Tibial artery (tissue), 4 donors: ENCODE measurements at regions not wholly inside any gene's neighbourhood (a gene's known extent, or its start where the extent isn't known, plus 50 kb on each side); places are given as distances from the start of the nearest gene placed in this dataset.

Experiments used
- DNase-seq, 2 donors: peaks; one replicate each; pipeline ENCODE4 v3.0.0-alpha.2; 2019
- H3K27ac ChIP-seq, 2 donors: fragments of 200-600 bp; sonication (generic) in 1 of 2; 1 replicate in 1 of 2; 2 replicates in 1 of 2; pipeline ENCODE4 v1.5.1; 2018 to 2019; ENCODE audit warnings: mild to moderate bottlenecking in 1 of 2
- H3K27me3 ChIP-seq, 2 donors: fragments of 200-600 bp; sonication (generic) in 1 of 2; one replicate each; pipeline versions ENCODE4 v1.5.1 to v1.6.0; 2016 to 2019
- H3K36me3 ChIP-seq, 3 donors: fragments of 200-600 bp; sonication (generic) in 2 of 3; one replicate each; pipeline ENCODE4 v1.5.1; 2016 to 2019; ENCODE audit warnings: mild to moderate bottlenecking in 2 of 3
- H3K4me1 ChIP-seq, 4 donors: fragments of 200-600 bp; sonication (generic) in 2 of 4; 1 replicate in 3 of 4; 2 replicates in 1 of 4; pipeline ENCODE4 v1.5.1; 2016 to 2019
- H3K4me3 ChIP-seq, 2 donors: fragments of 200-600 bp; sonication (generic) in 1 of 2; 1 replicate in 1 of 2; 2 replicates in 1 of 2; pipeline ENCODE4 v1.5.1; 2018 to 2019; ENCODE audit warnings: mild to moderate bottlenecking in 2 of 2
- H3K9me3 ChIP-seq, 3 donors: fragments of 200-600 bp; sonication (generic) in 1 of 3; one replicate each; pipeline ENCODE4 v1.5.1; 2016 to 2019
- intact Hi-C: fragments of 100-400 bp; cut with DNase I; formaldehyde crosslinking; loops from one replicate; pipeline ENCODE4 v1.15.0; 2023; ENCODE audit warnings: low total_unique reads
- TF ChIP-seq, protein P1 (sequence below), 2 experiments: fragments of 200-600 bp in 1 of 2; fragments of 450-650 bp in 1 of 2; IDR thresholded peaks; one replicate each; pipeline ENCODE4 v1.5.1; 2017 to 2019; ENCODE audit warnings: antibody characterized with exemption in 2 of 2, mild to moderate bottlenecking in 1 of 2, moderate library complexity in 1 of 2

DNA sequence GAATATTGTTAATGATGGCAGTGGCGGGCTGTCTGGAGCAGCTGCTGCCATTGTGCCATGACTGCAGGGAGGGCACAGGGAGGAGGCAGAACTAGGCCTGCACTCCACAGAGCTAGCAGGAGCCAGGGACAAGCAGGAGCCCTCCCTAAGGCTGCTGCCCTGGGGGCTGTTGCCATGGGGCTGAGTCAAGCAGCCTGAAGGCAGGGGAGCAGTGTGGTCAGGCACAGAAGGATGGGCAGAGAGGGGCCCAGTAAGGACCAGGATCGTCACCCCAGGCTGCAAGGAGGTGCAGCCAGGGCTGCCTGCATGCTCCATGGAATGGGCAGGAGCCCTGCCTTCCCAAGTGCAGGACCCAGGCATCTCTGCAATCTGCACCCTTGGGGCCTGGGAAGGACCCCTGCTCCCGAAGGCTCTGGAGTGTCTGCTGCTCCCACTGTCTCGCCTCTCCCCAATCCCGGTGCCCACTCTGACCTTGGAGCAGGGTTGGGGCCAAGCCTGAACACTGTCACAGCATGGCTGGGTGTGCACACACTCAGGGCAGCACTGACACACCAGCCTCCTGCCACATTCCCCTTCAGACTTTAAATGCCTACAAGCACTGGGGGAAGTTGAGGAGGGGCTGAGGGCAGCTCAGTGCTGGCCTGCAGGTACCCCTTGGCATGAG is 98.3 kb upstream of the GALNTL6 start:
- H3K9me3 ChIP-seq: no peaks in the 10 kb centered on the region
- no peaks in the 10 kb centered on the region for H3K4me1 ChIP-seq
- no peak overlapping the region for H3K27ac ChIP-seq
- H3K36me3 ChIP-seq: no peaks in the 10 kb centered on the region
- TF ChIP-seq, protein P1, sequence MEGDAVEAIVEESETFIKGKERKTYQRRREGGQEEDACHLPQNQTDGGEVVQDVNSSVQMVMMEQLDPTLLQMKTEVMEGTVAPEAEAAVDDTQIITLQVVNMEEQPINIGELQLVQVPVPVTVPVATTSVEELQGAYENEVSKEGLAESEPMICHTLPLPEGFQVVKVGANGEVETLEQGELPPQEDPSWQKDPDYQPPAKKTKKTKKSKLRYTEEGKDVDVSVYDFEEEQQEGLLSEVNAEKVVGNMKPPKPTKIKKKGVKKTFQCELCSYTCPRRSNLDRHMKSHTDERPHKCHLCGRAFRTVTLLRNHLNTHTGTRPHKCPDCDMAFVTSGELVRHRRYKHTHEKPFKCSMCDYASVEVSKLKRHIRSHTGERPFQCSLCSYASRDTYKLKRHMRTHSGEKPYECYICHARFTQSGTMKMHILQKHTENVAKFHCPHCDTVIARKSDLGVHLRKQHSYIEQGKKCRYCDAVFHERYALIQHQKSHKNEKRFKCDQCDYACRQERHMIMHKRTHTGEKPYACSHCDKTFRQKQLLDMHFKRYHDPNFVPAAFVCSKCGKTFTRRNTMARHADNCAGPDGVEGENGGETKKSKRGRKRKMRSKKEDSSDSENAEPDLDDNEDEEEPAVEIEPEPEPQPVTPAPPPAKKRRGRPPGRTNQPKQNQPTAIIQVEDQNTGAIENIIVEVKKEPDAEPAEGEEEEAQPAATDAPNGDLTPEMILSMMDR (IDR thresholded peaks at IDR 0.05): no peak
- intact Hi-C loops: no loop called here
- H3K27me3 ChIP-seq: no peaks in the 10 kb centered on the region
- DNase-seq: no peak
- no peak overlapping the region for H3K4me3 ChIP-seq

DNA sequence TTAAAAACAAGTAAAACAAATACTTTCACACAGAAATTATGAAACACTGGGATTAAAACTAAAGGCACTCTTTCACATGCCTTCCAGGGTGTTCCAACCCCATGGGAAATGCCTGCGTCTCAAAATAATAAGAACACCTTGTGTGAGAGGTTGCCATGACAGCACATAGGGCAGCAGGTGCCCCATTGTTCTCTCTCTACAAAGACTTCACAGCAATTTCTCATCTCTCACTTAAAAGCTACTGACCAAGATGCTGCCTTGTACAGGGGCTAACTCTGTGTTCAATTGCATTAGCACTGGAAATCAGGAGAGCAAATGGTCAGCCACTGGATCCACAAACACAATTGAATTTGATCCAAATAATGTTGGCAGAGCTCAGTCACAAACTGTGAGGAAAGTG is 102.5 kb upstream of the GALNTL6 start:
- no peaks in the 10 kb centered on the region for H3K9me3 ChIP-seq
- H3K4me3 ChIP-seq: no peak overlapping the region
- no peak overlapping the region for H3K27ac ChIP-seq
- intact Hi-C loops: no loop called here
- H3K36me3 ChIP-seq: no peaks in the 10 kb centered on the region
- H3K27me3 ChIP-seq: no peaks in the 10 kb centered on the region
- H3K4me1 ChIP-seq: no peaks in the 10 kb centered on the region
- TF ChIP-seq, protein P1 (IDR thresholded peaks at IDR 0.05): no peak
- DNase-seq: no peak

DNA sequence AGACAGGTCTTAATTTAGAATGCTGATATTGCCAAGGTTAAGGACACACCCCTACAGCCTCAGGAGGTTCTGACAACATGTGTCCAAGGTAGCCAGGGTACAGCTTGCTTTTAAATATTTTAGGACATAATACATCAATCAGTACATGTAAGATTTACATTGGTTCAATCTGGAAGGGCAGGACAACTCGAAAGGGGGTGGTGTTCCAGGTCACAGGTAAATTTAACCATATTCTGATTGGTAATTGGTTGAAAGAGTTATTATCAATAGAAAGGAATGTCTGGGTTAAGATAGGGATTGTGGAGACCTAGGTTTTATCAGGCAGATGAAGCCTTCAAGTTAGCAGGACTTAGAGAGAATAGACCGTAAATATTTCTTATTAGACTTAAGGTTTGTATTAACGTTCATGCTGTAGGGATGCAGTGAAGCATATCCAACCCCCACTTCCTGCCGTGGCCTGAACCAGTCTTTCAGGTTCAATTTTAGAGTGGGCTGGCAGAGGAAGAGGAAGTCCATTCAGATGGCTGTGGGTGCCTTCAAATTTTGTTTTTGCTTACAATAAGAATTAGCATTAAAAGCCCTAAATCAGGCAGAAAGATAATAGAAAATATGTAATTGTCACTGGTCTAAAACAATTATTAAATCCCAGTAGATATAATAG is 136.5 kb upstream of the GALNTL6 start:
- no peak for DNase-seq
- Histone ChIP-seq H3K4me1 (no peaks in the 10 kb centered on the region), H3K27ac (no peak overlapping the region), H3K36me3 (no peaks in the 10 kb centered on the region), H3K4me3 (no peak overlapping the region), H3K9me3 (no peaks in the 10 kb centered on the region), H3K27me3 (no peaks in the 10 kb centered on the region)
- intact Hi-C loops: no loop called here
- TF ChIP-seq, protein P1 (IDR thresholded peaks at IDR 0.05): no peak

DNA sequence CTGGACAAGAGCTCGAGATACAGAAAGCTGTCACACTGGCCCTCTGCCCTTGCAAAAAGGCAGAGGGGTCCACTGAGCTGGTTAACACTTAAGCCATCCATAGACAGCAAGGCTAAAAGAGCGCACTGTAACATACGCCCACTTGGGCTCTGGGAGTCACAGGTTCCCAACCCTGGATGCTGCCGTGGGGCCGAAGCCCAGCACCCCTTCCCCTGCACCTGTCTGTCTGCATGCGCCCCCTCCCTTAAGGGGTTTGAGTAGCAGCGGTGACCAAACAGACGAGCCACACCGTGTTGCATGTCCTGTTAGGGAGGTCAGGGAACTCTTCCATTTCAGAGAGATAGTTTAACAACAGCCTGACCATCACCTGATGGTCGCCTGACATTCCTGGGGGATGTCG is 138.4 kb upstream of the GALNTL6 start:
- Histone ChIP-seq H3K4me3 (no peak overlapping the region), H3K36me3 (no peaks in the 10 kb centered on the region), H3K9me3 (no peaks in the 10 kb centered on the region), H3K27ac (no peak overlapping the region), H3K27me3 (no peaks in the 10 kb centered on the region), H3K4me1 (no peaks in the 10 kb centered on the region)
- intact Hi-C loops: no loop called here
- TF ChIP-seq, protein P1 (IDR thresholded peaks at IDR 0.05): no peak
- DNase-seq: no peak

DNA sequence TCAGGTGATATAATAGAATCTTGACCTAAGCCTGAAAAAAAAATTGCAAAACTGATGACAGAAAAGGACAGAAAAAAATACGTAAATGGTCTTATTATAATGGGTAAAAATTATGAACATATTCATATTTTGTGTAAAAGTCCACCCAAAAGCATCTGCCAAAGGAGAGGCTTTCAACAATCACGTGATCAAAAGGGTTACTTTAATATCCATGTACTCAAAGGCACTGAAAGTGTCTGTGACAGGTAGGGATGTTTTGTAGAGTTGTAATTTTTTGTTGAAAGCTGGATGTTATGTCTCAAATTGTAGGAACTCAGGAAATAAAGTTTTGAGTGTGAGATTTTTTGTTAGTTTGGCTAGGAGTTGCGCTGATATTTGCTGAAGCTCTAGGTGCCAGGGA is 144.8 kb upstream of the GALNTL6 start:
- TF ChIP-seq, protein P1 (IDR thresholded peaks at IDR 0.05): no peak
- Histone ChIP-seq H3K4me3 (no peak overlapping the region), H3K27ac (no peak overlapping the region)

More for the DNA sequence above, 144.8 kb upstream of the GALNTL6 start:
- peaks cover 0 to 13% (median 0%) of the 10 kb centered on the region in 4 donors for H3K4me1 ChIP-seq
- H3K27me3 ChIP-seq: no peaks in the 10 kb centered on the region
- no peak for DNase-seq
- no peaks in the 10 kb centered on the region for H3K36me3 ChIP-seq
- H3K9me3 ChIP-seq: no peaks in the 10 kb centered on the region
- intact Hi-C loops: no loop called here
